A549 (cell line): ENCODE measurements at regions not wholly inside any gene's neighbourhood (a gene's known extent, or its start where the extent isn't known, plus 50 kb on each side); places are given as distances from the start of the nearest gene placed in this dataset.

Experiments
- ATAC-seq, 2 experiments: fragments of 200-7000 bp in 1 of 2; fragments of >200 bp in 1 of 2; cut with Nextera tagmentation in 1 of 2; cut with Tn5 transposase in 1 of 2; 3 replicates each; pipeline versions ENCODE4 v1.8.0 to v1.9.1; 2018 to 2020; ENCODE audit warnings: mild to moderate bottlenecking in 1 of 2, moderate library complexity in 1 of 2
- CTCF ChIA-PET: fragments of 300-600 bp; sonication (Branson Sonifier 250); formaldehyde crosslinking; extraction: SDS; loops from one replicate; lab custom pipeline; 2021; ENCODE audit warnings: antibody characterized with exemption, inconsistent platforms; lab: Yijun Ruan, JAX
- POLR2A ChIA-PET: fragments of 350-600 bp; formaldehyde crosslinking; extraction: SDS; loops from one replicate; lab custom pipeline; 2021; ENCODE audit warnings: antibody characterized with exemption, inconsistent platforms; lab: Yijun Ruan, JAX
- DNase-seq, 2 experiments: peaks; one replicate each; pipeline versions ENCODE4 v3.0.0 to v3.0.0-alpha.2; 2011 to 2016; ENCODE audit warnings: low read depth in 1 of 2, low spot score in 1 of 2
- FAIRE-seq: peaks from 2 replicates; lab custom pipeline; 2011; peaks lifted over from hg19 to GRCh38; lab: Jason Lieb, UNC
- H3K27ac ChIP-seq, 2 experiments: fragments of >200 bp; sonication (Bioruptor Twin); formaldehyde crosslinking; 3 replicates each; pipeline ENCODE4 v1.5.1; 2016 to 2017
- H3K4me1 ChIP-seq: fragments of >200 bp; sonication (Bioruptor Twin); formaldehyde crosslinking; 3 replicates; pipeline ENCODE4 v1.6.1; 2016
- H3K4me2 ChIP-seq: fragments of >200 bp; sonication (Bioruptor Twin); formaldehyde crosslinking; 3 replicates; pipeline ENCODE4 v1.6.1; 2016
- H3K4me3 ChIP-seq: fragments of >200 bp; sonication (Bioruptor Twin); formaldehyde crosslinking; 3 replicates; pipeline ENCODE4 v1.5.1; 2016
- H3K9me3 ChIP-seq: fragments of >200 bp; sonication (Bioruptor Twin); formaldehyde crosslinking; 3 replicates; pipeline ENCODE4 v1.6.1; 2016
- MAZ ChIP-seq: fragments of 150-350 bp; IDR thresholded peaks from 2 replicates; pipeline ENCODE4 v1.6.1; 2014; ENCODE audit warnings: antibody characterized with exemption, low read depth, low read length, borderline replicate concordance
- RAD21 ChIP-seq, 2 experiments: fragments of >200 bp in 1 of 2; sonication (Bioruptor Twin) in 1 of 2; formaldehyde crosslinking in 1 of 2; IDR thresholded peaks in 1 of 2; conservative IDR thresholded peaks in 1 of 2; 2 replicates in 1 of 2; 3 replicates in 1 of 2; pipeline ENCODE4 v1.6.1; 2012 to 2018; ENCODE audit warnings: inconsistent platforms in 1 of 2
- WGBS: methylation state at CpG from one replicate; pipeline ENCODE4 v1.1.6; 2017; ENCODE audit errors: missing lambda C conversion rate; 5-methylcytosine and 5-hydroxymethylcytosine counted together
- TF ChIP-seq, protein P1 (sequence below): fragments of >200 bp; sonication (Bioruptor Twin); formaldehyde crosslinking; IDR thresholded peaks from 2 replicates; pipeline ENCODE4 v1.6.1; 2016

DNA sequence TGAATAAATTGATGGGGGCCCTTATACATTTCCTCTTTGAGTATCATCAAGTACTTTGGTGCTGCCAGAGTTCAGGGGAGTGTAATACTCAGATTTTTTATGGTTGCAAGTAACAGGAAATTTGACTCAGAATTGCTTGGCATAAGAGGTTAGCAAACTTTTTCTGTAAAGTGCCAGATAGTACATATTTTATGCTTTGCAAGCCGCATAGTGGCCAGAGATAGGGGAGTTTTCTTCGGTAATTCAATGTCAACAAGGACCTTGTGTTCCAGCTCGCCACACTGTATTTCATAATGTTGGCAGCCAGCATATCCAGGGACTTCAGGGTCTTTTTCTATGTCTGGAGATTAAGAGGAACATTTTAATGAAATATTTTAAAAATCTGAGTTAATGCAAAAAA, 51.0 kb upstream of the MARCHF10 start:
- CTCF ChIA-PET = interaction anchor here (0.5 to 0.9 kb wide), 3 partner anchors 9 to 541 kb away, joined by 3 read pairs; no protein-coding TSS in a partner anchor
- H3K4me2 ChIP-seq = no peak overlapping the region
- ATAC-seq = no peak
- TF ChIP-seq, protein P1, sequence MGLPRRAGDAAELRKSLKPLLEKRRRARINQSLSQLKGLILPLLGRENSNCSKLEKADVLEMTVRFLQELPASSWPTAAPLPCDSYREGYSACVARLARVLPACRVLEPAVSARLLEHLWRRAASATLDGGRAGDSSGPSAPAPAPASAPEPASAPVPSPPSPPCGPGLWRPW = no peak
- TF ChIP-seq RAD21 (conservative IDR thresholded peaks at IDR 0.05 in 1 of 2, IDR thresholded peaks at IDR 0.05 in 1 of 2) = no peak
- no peak for TF ChIP-seq MAZ
- POLR2A ChIA-PET = no interaction called here
- no peak overlapping the region for H3K27ac ChIP-seq
- H3K4me1 ChIP-seq = no peaks in the 10 kb centered on the region
- DNase-seq = no peak
- no peak for FAIRE-seq
- H3K9me3 ChIP-seq = no peaks in the 10 kb centered on the region
- 92% methylated on average over 3 of the region's 3 CpGs for WGBS
- H3K4me3 ChIP-seq = no peak overlapping the region
